ENCODE measurements at regions not wholly inside any gene's neighbourhood (a gene's known extent, or its start where the extent isn't known, plus 50 kb on each side); places are given as distances from the start of the nearest gene placed in this dataset.
"Not testable (repeated sequence)": the region's sequence is repeated elsewhere in the genome, so short reads cannot be mapped to it uniquely, and the experiment has no call there.

DNA sequence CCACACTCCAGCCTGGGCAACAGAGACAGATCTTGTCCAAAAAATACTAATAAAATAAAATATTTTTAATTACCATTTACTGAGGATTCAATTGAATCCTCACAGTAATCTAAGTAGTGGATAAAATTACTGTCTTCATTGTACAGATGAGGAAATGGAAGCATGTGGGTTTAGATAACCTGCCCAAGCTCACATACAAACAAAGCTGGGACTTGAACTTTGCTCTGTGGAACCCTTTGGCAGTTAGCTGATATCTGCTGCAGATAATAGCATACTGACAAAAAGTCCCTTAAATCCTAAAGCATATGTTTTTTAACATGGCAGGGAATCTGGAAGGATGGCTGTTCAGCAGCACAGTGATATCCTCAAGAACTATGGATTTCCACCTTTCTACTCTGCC, 130.9 kb upstream of the MROH9 start:
- no peak for TF ChIP-seq CTCF (conservative IDR thresholded peaks at IDR 0.05; ENCODE audit: low read depth, low read length)
- DNase-seq (ENCODE audit: low read depth): no peak
- H3K4me3 ChIP-seq (ENCODE audit: low read depth, low read length): no peak overlapping the region

DNA sequence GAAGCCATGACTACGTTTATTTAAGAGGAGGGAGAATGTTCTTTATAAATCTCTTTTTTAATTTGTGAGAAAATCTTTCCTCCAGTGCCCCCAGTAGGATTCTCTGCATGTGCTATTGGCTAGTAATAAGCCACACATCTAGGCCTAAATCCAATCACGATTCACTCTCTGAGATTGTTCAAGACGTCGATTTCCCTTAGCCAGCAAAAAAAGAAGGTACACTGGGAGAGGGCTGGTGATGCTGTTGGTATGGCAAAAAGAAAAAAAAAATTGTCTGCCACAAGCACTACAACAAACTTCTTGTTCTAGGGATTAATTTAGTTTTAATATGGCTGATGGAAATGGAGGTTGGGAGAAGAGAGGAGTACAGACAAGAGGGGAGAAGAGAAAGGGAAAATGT, 130.5 kb upstream of the MROH9 start:
- no peak for DNase-seq (ENCODE audit: low read depth)
- H3K4me3 ChIP-seq (ENCODE audit: low read depth, low read length): no peak overlapping the region
- no peak for TF ChIP-seq CTCF (conservative IDR thresholded peaks at IDR 0.05; ENCODE audit: low read depth, low read length)

GRCh38 chr1:170806961-170807360, 128.4 kb upstream of the MROH9 start:
- no peak for DNase-seq (ENCODE audit: low read depth)
- no peak for TF ChIP-seq CTCF (conservative IDR thresholded peaks at IDR 0.05; ENCODE audit: low read depth, low read length)
- H3K4me3 ChIP-seq (ENCODE audit: low read depth, low read length): no peak overlapping the region

DNA sequence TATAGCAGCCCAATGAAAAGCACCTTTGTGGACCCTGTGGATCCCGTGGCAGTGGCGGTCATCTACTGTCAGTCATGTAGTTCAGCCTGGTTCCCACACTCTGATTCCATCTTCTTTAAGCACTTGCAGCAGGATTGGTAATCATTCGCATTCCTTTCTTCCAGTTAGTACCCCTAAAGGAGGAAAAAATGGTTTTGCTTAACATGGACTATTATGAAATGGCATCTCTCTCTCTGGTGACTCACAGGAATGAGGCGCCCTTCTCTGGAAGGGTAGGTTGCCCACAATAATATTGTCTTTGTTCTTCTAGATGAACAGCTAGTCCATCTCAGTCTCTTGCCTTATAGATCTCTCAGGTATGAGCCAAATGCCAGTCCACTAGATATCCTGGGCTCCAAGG, 127.9 kb upstream of the MROH9 start:
- no peak for TF ChIP-seq CTCF (conservative IDR thresholded peaks at IDR 0.05; ENCODE audit: low read depth, low read length)
- DNase-seq (ENCODE audit: low read depth): no peak
- H3K4me3 ChIP-seq (ENCODE audit: low read depth, low read length): no peak overlapping the region

DNA sequence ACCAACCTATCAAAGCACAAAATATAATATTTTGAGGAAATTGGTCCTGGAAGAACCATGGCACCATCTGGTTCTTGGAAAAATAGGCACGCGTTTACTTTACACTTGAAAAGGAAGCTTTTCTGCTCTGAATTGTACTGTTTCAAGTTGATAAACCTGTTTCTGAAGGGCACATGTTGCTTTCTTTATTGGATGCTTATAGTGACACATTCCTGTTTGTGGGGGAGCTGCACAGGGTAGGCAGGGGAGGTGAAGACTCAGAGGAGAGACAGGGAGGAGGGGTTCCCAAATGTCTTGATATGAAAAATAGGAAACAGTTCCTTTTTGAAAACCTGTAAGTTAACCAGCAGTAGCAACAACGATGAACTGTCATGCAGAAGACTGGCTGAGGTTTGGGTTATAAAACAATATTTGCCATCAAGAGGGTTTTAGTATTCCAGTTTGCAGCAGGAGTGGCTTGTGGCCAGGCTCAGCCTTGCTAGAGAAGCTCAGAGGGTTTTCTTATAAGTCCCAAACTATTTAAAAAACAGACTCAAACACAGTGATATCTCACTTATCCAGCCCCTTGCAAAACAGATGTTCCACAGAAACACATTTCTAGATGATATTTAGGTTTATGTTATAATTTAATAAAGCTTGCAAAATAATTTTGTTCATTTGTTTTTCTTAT, 127.0 kb upstream of the MROH9 start:
- no peak for DNase-seq (ENCODE audit: low read depth)
- TF ChIP-seq CTCF (conservative IDR thresholded peaks at IDR 0.05; ENCODE audit: low read depth, low read length): no peak

GRCh38 chr1:170811013-170811412, 124.3 kb upstream of the MROH9 start:
- H3K4me3 ChIP-seq (ENCODE audit: low read depth, low read length); DNase-seq (ENCODE audit: low read depth): not testable (repeated sequence)

More for the DNA sequence above, 127.0 kb upstream of the MROH9 start:
- no peak overlapping the region for H3K4me3 ChIP-seq (ENCODE audit: low read depth, low read length)

DNA sequence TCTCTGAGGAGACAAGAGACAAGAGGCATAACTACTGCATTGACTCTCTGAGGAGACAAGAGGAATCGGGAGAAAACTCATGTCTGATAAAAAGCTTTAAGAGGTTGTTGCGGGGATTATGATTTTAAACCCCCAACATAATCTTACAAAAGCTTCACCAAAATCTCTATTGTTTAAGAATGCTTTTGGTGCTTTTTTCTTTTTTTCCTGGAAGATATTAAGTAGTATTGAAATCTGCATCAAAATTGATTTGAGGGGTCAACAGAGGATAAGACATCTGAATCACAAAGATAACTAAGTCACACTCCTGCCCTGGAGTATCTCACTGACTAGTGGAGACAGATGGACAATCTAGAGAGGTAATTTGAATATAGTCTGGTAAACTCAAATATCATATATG, 115.6 kb upstream of the MROH9 start:
- DNase-seq (ENCODE audit: low read depth): no peak
- no peak for TF ChIP-seq CTCF (conservative IDR thresholded peaks at IDR 0.05; ENCODE audit: low read depth, low read length)
- no peak overlapping the region for H3K4me3 ChIP-seq (ENCODE audit: low read depth, low read length)
